Endodermal cell (in vitro differentiated cells): ENCODE measurements at regions not wholly inside any gene's neighbourhood (a gene's known extent, or its start where the extent isn't known, plus 50 kb on each side); places are given as distances from the start of the nearest gene placed in this dataset.

Experiments used
- DNase-seq: peaks from one replicate; pipeline ENCODE4 v3.0.0-alpha.2; 2017
- H3K27ac ChIP-seq: 2 replicates; pipeline ENCODE4 v1.5.1; 2013; ENCODE audit warnings: mild to moderate bottlenecking, low read depth, low read length, moderate library complexity
- H3K27me3 ChIP-seq: 2 replicates; pipeline ENCODE4 v1.6.1; 2013; ENCODE audit warnings: mild to moderate bottlenecking, low read length, moderate library complexity; ENCODE audit not compliant: insufficient read depth, control insufficient read depth, poor library complexity, severe bottlenecking
- H3K36me3 ChIP-seq: 2 replicates; pipeline ENCODE4 v1.7.0; 2013; ENCODE audit warnings: mild to moderate bottlenecking, low read length, moderate library complexity; ENCODE audit not compliant: control insufficient read depth, insufficient read depth
- H3K4me1 ChIP-seq: one replicate; pipeline ENCODE4 v1.7.0; 2013; ENCODE audit warnings: low read length; ENCODE audit not compliant: control insufficient read depth, insufficient read depth
- H3K4me3 ChIP-seq: 2 replicates; pipeline ENCODE4 v1.5.1; 2013; ENCODE audit warnings: mild to moderate bottlenecking, low read length, moderate library complexity
- H3K9ac ChIP-seq: 2 replicates; pipeline ENCODE4 v1.6.1; 2013; ENCODE audit warnings: mild to moderate bottlenecking, low read length, moderate library complexity; ENCODE audit not compliant: poor library complexity, severe bottlenecking; ENCODE audit errors: extremely low read depth
- H3K9me3 ChIP-seq: 2 replicates; pipeline ENCODE4 v1.6.1; 2013; ENCODE audit warnings: mild to moderate bottlenecking, low read length, moderate library complexity; ENCODE audit not compliant: control insufficient read depth
- H3K27ac Mint-ChIP-seq: 2 replicates; pipeline ENCODE4 v1.8.0; 2020; ENCODE audit warnings: mixed read lengths
- H3K27me3 Mint-ChIP-seq: 2 replicates; pipeline ENCODE4 v1.8.0; 2021; ENCODE audit warnings: mild to moderate bottlenecking, mixed read lengths; ENCODE audit not compliant: insufficient read depth
- H3K36me3 Mint-ChIP-seq: 2 replicates; pipeline ENCODE4 v1.8.0; 2020; ENCODE audit warnings: low read depth, mixed read lengths
- H3K4me1 Mint-ChIP-seq: 2 replicates; pipeline ENCODE4 v1.8.0; 2020; ENCODE audit warnings: mixed read lengths
- H3K4me3 Mint-ChIP-seq: 2 replicates; pipeline ENCODE4 v1.8.0; 2020; ENCODE audit warnings: mild to moderate bottlenecking, moderate library complexity, mixed read lengths
- H3K9me3 Mint-ChIP-seq: 2 replicates; pipeline ENCODE4 v1.8.0; 2020; ENCODE audit warnings: mild to moderate bottlenecking, mixed read lengths
- WGBS, 2 experiments: methylation state at CpG; one replicate each; pipeline versions ENCODE4 v1.1.5 to v1.1.7; 2013; ENCODE audit warnings: missing lambda C conversion rate in 2 of 2, mixed read lengths in 1 of 2; ENCODE audit not compliant: insufficient coverage in 1 of 2, insufficient read length in 1 of 2; 5-methylcytosine and 5-hydroxymethylcytosine counted together
- TF ChIP-seq, protein P1 (sequence below): fragments of 200-600 bp; sonication (generic); conservative IDR thresholded peaks from 2 replicates; pipeline ENCODE4 v1.5.0; 2021; ENCODE audit warnings: antibody characterized with exemption, mild to moderate bottlenecking

DNA sequence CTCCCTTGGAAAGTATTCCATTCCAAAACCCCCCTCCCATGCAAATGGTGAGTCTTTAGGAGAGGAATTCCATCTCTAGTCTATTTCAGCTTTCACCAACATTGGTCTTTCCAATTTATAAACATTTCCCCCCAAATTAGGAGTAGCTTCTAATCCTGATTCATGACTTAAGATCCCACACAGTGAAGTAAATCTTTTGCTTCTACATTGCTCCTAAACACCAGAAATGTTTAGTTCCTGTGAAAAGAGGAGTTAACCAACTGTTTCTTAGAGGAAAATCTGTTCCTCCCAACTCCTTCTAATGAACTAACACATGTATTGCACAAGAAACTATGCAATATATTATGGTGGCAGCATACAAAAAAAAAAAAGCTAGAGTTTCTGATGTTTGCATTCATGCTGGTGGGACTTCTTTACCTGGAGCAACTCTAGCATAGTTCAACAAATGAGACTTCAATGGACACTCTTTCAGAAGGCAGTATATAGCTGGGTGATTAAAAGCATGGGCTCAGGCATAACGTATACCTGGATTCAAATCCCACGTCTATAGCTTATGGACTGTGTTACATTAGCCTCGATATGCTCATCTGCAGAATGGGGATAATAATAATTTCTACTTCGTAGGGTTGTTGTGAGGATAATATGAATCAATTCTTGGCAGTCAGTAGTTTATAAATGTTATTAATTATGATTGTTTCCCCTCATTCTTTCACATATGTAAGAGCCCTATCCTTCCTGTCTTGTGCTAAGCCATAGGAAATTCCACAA, 131.6 kb upstream of the TMEM164 start:
- peaks cover 38% of the 10 kb centered on the region for H3K4me1 Mint-ChIP-seq
- Histone ChIP-seq H3K4me3 (no peak overlapping the region), H3K9me3 (no peaks in the 10 kb centered on the region), H3K9ac (no peak overlapping the region), H3K4me1 (no peaks in the 10 kb centered on the region), H3K36me3 (no peaks in the 10 kb centered on the region), H3K27ac (no peak overlapping the region), H3K27me3 (no peaks in the 10 kb centered on the region)
- TF ChIP-seq, protein P1, sequence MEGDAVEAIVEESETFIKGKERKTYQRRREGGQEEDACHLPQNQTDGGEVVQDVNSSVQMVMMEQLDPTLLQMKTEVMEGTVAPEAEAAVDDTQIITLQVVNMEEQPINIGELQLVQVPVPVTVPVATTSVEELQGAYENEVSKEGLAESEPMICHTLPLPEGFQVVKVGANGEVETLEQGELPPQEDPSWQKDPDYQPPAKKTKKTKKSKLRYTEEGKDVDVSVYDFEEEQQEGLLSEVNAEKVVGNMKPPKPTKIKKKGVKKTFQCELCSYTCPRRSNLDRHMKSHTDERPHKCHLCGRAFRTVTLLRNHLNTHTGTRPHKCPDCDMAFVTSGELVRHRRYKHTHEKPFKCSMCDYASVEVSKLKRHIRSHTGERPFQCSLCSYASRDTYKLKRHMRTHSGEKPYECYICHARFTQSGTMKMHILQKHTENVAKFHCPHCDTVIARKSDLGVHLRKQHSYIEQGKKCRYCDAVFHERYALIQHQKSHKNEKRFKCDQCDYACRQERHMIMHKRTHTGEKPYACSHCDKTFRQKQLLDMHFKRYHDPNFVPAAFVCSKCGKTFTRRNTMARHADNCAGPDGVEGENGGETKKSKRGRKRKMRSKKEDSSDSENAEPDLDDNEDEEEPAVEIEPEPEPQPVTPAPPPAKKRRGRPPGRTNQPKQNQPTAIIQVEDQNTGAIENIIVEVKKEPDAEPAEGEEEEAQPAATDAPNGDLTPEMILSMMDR = no peak
- no peak overlapping the region for H3K27ac Mint-ChIP-seq
- no peaks in the 10 kb centered on the region for H3K36me3 Mint-ChIP-seq
- H3K27me3 Mint-ChIP-seq = no peaks in the 10 kb centered on the region
- no peak overlapping the region for H3K4me3 Mint-ChIP-seq
- DNase-seq = no peak
- 95% methylated on average over 3 of the region's 4 CpGs; no CpG with 5 or more reads in 1 of the 2 experiments for WGBS, 2 experiments
- peaks cover 7% of the 10 kb centered on the region for H3K9me3 Mint-ChIP-seq

DNA sequence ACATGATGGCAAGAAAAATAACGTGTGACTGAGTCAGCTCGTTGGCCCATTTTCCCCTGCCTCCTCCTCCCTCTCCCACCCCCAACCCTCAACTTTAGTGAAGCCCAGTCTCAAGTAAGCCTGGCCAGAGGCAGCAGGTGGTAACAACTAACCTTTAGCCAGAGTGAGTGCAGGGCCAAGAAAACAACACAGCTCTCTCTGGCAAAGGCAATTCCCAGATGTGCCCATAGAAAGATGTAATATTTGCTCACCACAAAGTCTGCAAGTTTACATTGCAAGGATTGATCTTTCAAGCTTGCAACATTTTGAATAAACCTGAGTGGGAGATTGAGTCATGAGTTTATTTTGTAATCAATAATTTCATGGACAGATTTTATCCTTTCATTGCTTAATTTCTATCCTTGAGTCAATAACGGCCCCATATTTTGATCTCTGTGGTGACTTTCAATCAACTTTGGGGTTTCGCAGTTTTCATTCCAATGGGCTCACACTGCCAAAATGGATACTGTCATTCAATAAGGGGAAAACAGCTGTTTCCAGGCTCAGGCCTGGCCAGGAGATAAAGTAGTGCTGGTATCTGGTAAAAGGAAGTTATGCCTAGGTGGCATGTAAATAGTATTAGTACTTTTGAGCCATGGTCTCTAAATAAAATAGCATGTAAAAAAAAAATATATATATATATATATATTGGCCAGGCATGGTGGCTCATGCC, 130.7 kb upstream of the TMEM164 start:
- peaks cover 7% of the 10 kb centered on the region for H3K9me3 Mint-ChIP-seq
- Histone ChIP-seq H3K4me1 (no peaks in the 10 kb centered on the region), H3K9me3 (no peaks in the 10 kb centered on the region), H3K27ac (no peak overlapping the region), H3K36me3 (no peaks in the 10 kb centered on the region), H3K4me3 (no peak overlapping the region), H3K27me3 (no peaks in the 10 kb centered on the region), H3K9ac (no peak overlapping the region)
- H3K36me3 Mint-ChIP-seq = no peaks in the 10 kb centered on the region
- no peak for DNase-seq
- H3K4me1 Mint-ChIP-seq = peaks cover 32% of the 10 kb centered on the region
- H3K27me3 Mint-ChIP-seq = no peaks in the 10 kb centered on the region
- WGBS, 2 experiments = 89 to 90% methylated on average over 2 to 4 of the region's 4 CpGs
- no peak overlapping the region for H3K4me3 Mint-ChIP-seq
- no peak overlapping the region for H3K27ac Mint-ChIP-seq
- TF ChIP-seq, protein P1 = no peak

DNA sequence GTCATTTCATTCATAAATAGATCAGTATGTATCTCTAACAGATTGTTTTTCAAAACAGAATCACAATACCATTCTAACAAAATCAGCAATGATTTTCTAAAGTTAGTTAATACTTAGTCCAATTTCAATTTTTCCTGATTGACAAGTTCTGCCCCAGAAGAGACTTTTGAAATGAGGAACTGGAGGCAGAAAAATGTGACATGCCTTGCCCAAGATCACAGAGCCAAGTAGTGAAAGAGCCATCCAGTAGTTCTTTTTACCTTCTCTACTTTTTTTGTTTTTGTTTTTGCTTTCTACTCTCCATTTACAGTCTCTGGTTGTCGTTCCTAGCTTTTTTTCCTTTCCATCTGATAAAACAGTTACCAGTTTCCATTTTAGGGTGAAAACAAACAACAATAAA, 129.3 kb upstream of the TMEM164 start:
- Mint-ChIP-seq H3K27me3 (peaks cover 2% of the 10 kb centered on the region), H3K4me1 (peaks cover 19% of the 10 kb centered on the region), H3K9me3 (peaks cover 7% of the 10 kb centered on the region), H3K27ac (no peak overlapping the region), H3K36me3 (no peaks in the 10 kb centered on the region), H3K4me3 (no peak overlapping the region)
- Histone ChIP-seq H3K9ac (no peak overlapping the region), H3K4me3 (no peak overlapping the region), H3K27ac (no peak overlapping the region), H3K36me3 (no peaks in the 10 kb centered on the region), H3K27me3 (no peaks in the 10 kb centered on the region), H3K9me3 (no peaks in the 10 kb centered on the region), H3K4me1 (no peaks in the 10 kb centered on the region)
- 90% methylated on average over 1 of the region's 1 CpG; no CpG with 5 or more reads in 1 of the 2 experiments for WGBS, 2 experiments
- no peak for DNase-seq
- TF ChIP-seq, protein P1 = no peak
